HepG2 (cell line): ENCODE measurements at regions not wholly inside any gene's neighbourhood (a gene's known extent, or its start where the extent isn't known, plus 50 kb on each side); places are given as distances from the start of the nearest gene placed in this dataset.

Experiments used
- ATAC-seq: fragments of 200-7000 bp; cut with Tn5 transposase; 3 replicates; pipeline ENCODE4 v1.9.1; 2020; ENCODE audit warnings: mild to moderate bottlenecking, moderate library complexity
- BruUV-seq: library from RNA; stranded (reverse); fragments of 400-500 nt; replicated peaks from 2 replicates; lab custom pipeline; 2021; lab: Mats Ljungman, UMichigan
- CTCF ChIA-PET: fragments of 300-600 bp; formaldehyde crosslinking; extraction: SDS; loops from one replicate; lab custom pipeline; 2021; ENCODE audit warnings: low total read pairs, inconsistent platforms, low intra/inter-chr PET ratio; lab: Yijun Ruan, JAX
- POLR2A ChIA-PET: fragments of 350-600 bp; sonication (Branson Sonifier 250); formaldehyde crosslinking; loops from one replicate; lab custom pipeline; 2020; ENCODE audit warnings: antibody characterized with exemption, inconsistent platforms; lab: Yijun Ruan, JAX
- DNase-seq: peaks from one replicate; pipeline ENCODE4 v3.0.0-alpha.2; 2015; ENCODE audit warnings: low spot score
- FAIRE-seq: peaks from 3 replicates; lab custom pipeline; 2011; peaks lifted over from hg19 to GRCh38; lab: Jason Lieb, UNC
- H2AFZ ChIP-seq: one replicate; pipeline ENCODE4 v1.6.1; 2011; ENCODE audit warnings: low read length, inconsistent platforms
- H3K27ac ChIP-seq: fragments of 300-600 bp; 3 replicates; pipeline ENCODE4 v1.8.0; 2011; ENCODE audit warnings: mixed run types, mild to moderate bottlenecking, mixed read lengths, low read length, inconsistent platforms; ENCODE audit not compliant: insufficient read depth; ENCODE audit errors: extremely low read length
- H3K27me3 ChIP-seq, 2 experiments: fragments of 200-600 bp in 1 of 2; 2 replicates in 1 of 2; 3 replicates in 1 of 2; pipeline versions ENCODE4 v1.6.0 to v1.8.0; 2011; ENCODE audit warnings: low read length in 2 of 2, mild to moderate bottlenecking in 2 of 2, moderate library complexity in 2 of 2, inconsistent platforms in 1 of 2; ENCODE audit not compliant: insufficient read depth in 2 of 2, control insufficient read depth in 1 of 2
- H3K36me3 ChIP-seq, 2 experiments: fragments of 200-600 bp in 1 of 2; replicated peaks in 1 of 2; 2 replicates in 1 of 2; 3 replicates in 1 of 2; pipeline versions ENCODE4 v1.5.1 to v1.8.0; 2011; ENCODE audit warnings: low read length in 2 of 2, inconsistent platforms in 1 of 2; ENCODE audit not compliant: insufficient read depth in 2 of 2, control insufficient read depth in 1 of 2
- H3K4me1 ChIP-seq: 2 replicates; pipeline ENCODE4 v1.5.1; 2012; ENCODE audit warnings: low read length, inconsistent platforms; ENCODE audit not compliant: insufficient read depth
- H3K4me2 ChIP-seq: 2 replicates; pipeline ENCODE4 v1.6.0; 2011; ENCODE audit warnings: low read depth, low read length, inconsistent platforms
- H3K4me3 ChIP-seq, 3 experiments: fragments of 200-600 bp in 1 of 3; sonication (generic), shearing (Covaris generic) in 1 of 3; replicated peaks in 1 of 3; 2 replicates each; pipeline ENCODE4 v1.5.1; 2011 to 2016; ENCODE audit warnings: low read length in 3 of 3, inconsistent platforms in 2 of 3, low read depth in 2 of 3, mild to moderate bottlenecking in 2 of 3, control low read depth in 1 of 3, mixed read lengths in 1 of 3; ENCODE audit not compliant: insufficient read depth in 1 of 3
- H3K79me2 ChIP-seq: one replicate; pipeline ENCODE4 v1.6.1; 2011; ENCODE audit warnings: low read length, inconsistent platforms; ENCODE audit not compliant: insufficient read depth
- H3K9ac ChIP-seq: 2 replicates; pipeline ENCODE4 v1.6.0; 2011; ENCODE audit warnings: mild to moderate bottlenecking, low read depth, low read length, inconsistent platforms; ENCODE audit not compliant: insufficient read depth
- H3K9me3 ChIP-seq: 2 replicates; pipeline ENCODE4 v1.5.1; 2012; ENCODE audit warnings: mild to moderate bottlenecking, low read length
- H4K20me1 ChIP-seq: 2 replicates; pipeline ENCODE4 v1.6.0; 2011; ENCODE audit warnings: inconsistent platforms, mild to moderate bottlenecking, low read length, moderate library complexity; ENCODE audit not compliant: insufficient read depth
- CEBPG ChIP-seq: IDR thresholded peaks from 2 replicates; pipeline ENCODE4 v1.6.1; 2016
- CREB1 ChIP-seq, 2 experiments: fragments of 450-650 bp in 1 of 2; IDR thresholded peaks; 2 replicates each; pipeline ENCODE4 v1.6.1; 2016 to 2017; ENCODE audit warnings: control low read depth in 1 of 2, mild to moderate bottlenecking in 1 of 2, missing compliant biosample characterization in 1 of 2, missing genetic modification characterization in 1 of 2
- GABPA ChIP-seq, 2 experiments: IDR thresholded peaks; 2 replicates each; pipeline ENCODE4 v1.6.1; 2011 to 2016; ENCODE audit warnings: low read depth in 2 of 2, low read length in 1 of 2, missing biosample characterization in 1 of 2, missing genetic modification characterization in 1 of 2
- HIC2 ChIP-seq: sonication (generic); formaldehyde crosslinking; IDR thresholded peaks from 2 replicates; pipeline ENCODE4 v1.9.0; 2022; ENCODE audit warnings: low read depth, missing genetic modification reagents
- HMG20B ChIP-seq: conservative IDR thresholded peaks from 2 replicates; pipeline ENCODE4 v1.6.1; 2016; ENCODE audit warnings: missing genetic modification reagents, missing compliant biosample characterization
- HNF4A ChIP-seq: sonication (generic); formaldehyde crosslinking; IDR thresholded peaks from 2 replicates; pipeline ENCODE4 v1.4.0; 2020; ENCODE audit warnings: missing genetic modification reagents
- MAFG ChIP-seq: sonication (generic); formaldehyde crosslinking; IDR thresholded peaks from 2 replicates; pipeline ENCODE4 v1.5.1; 2020; ENCODE audit warnings: mild to moderate bottlenecking, missing genetic modification reagents
- NKX3-1 ChIP-seq: sonication (generic); formaldehyde crosslinking; IDR thresholded peaks from 2 replicates; pipeline ENCODE4 v1.5.0; 2020; ENCODE audit warnings: missing genetic modification reagents
- PRPF4 ChIP-seq: fragments of 200-400 bp; formaldehyde crosslinking; IDR thresholded peaks from 2 replicates; pipeline ENCODE4 v1.6.1; 2016; ENCODE audit warnings: low read length, low read depth; ENCODE audit not compliant: poor library complexity, severe bottlenecking
- RELA ChIP-seq: sonication (generic); formaldehyde crosslinking; IDR thresholded peaks from 2 replicates; pipeline ENCODE4 v1.4.0; 2020; ENCODE audit warnings: missing genetic modification reagents
- SATB2 ChIP-seq: sonication (generic); formaldehyde crosslinking; IDR thresholded peaks from 2 replicates; pipeline ENCODE4 v1.5.0; 2020; ENCODE audit warnings: missing genetic modification reagents
- SIX4 ChIP-seq: sonication (generic); formaldehyde crosslinking; IDR thresholded peaks from 2 replicates; pipeline ENCODE4 v1.4.0; 2020; ENCODE audit warnings: missing genetic modification reagents
- ZFP36L2 ChIP-seq: sonication (generic); formaldehyde crosslinking; IDR thresholded peaks from 2 replicates; pipeline ENCODE4 v1.4.0; 2020; ENCODE audit warnings: missing genetic modification reagents
- ZNF234 ChIP-seq: sonication (generic); formaldehyde crosslinking; conservative IDR thresholded peaks from 2 replicates; pipeline ENCODE4 v1.5.1; 2020; ENCODE audit warnings: mild to moderate bottlenecking, missing genetic modification reagents
- ZNF235 ChIP-seq: sonication (generic); formaldehyde crosslinking; IDR thresholded peaks from 2 replicates; pipeline ENCODE4 v1.8.1; 2023; ENCODE audit warnings: mild to moderate bottlenecking, missing genetic modification reagents, borderline replicate concordance
- ZNF275 ChIP-seq: sonication (generic); formaldehyde crosslinking; IDR thresholded peaks from 2 replicates; pipeline ENCODE4 v1.8.0; 2022; ENCODE audit warnings: missing genetic modification reagents, mild to moderate bottlenecking, inconsistent platforms, borderline replicate concordance
- ZNF296 ChIP-seq: sonication (generic); formaldehyde crosslinking; conservative IDR thresholded peaks from 2 replicates; pipeline ENCODE4 v1.5.0; 2020; ENCODE audit warnings: mild to moderate bottlenecking, missing genetic modification reagents
- WGBS: methylation state at CpG from one replicate; pipeline ENCODE4 v1.1.6; 2017; ENCODE audit warnings: low lambda C conversion rate; 5-methylcytosine and 5-hydroxymethylcytosine counted together
- in situ Hi-C: cut with HindIII; loops from 2 replicates; pipeline ENCODE4 v1.10.0; 2017; ENCODE audit warnings: low pct_unique_long_range_greater_than_20kb; ENCODE audit not compliant: extremely low pct_ligation_motif_present
- intact Hi-C: fragments of 100-400 bp; cut with micrococcal nuclease; formaldehyde crosslinking; loops from one replicate; pipeline ENCODE4 v1.10.0; 2022; ENCODE audit not compliant: unreplicated experiment

GRCh38 chr5:31064215-31064614 is 129.3 kb upstream of the CDH6 start:
- no peak for TF ChIP-seq ZNF234 (CRISPR knock-in tag)
- no peak for TF ChIP-seq ZNF235 (CRISPR knock-in tag)
- no peak for TF ChIP-seq ZNF296 (CRISPR knock-in tag)
- TF ChIP-seq HIC2 (CRISPR knock-in tag) = no peak
- no peak for TF ChIP-seq CREB1 (IDR thresholded peaks at IDR 0.05)
- TF ChIP-seq CREB1 (CRISPR knock-in tag; IDR thresholded peaks at IDR 0.05) = no peak
- TF ChIP-seq, all 625 proteins: peak for 0
- H2AFZ ChIP-seq = no peak overlapping the region
- ChIA-PET POLR2A (no interaction called here), CTCF (no interaction called here)
- BruUV-seq = no TSS peak
- H3K4me3 ChIP-seq = no peak overlapping the region
- H3K36me3 ChIP-seq = no peaks in the 10 kb centered on the region
- ATAC-seq = no peak
- no peaks in the 10 kb centered on the region for H3K79me2 ChIP-seq
- no peaks in the 10 kb centered on the region for H3K9me3 ChIP-seq
- H3K4me2 ChIP-seq = no peak overlapping the region
- in situ Hi-C loops = no loop called here
- H3K9ac ChIP-seq = no peak overlapping the region
- 0% methylated on average over 3 of the region's 3 CpGs for WGBS
- DNase-seq = no peak
- H3K27ac ChIP-seq = no peak overlapping the region
- FAIRE-seq = no peak
- intact Hi-C loops = no loop called here
- no peaks in the 10 kb centered on the region for H3K4me1 ChIP-seq
- H4K20me1 ChIP-seq = no peaks in the 10 kb centered on the region
- no peaks in the 10 kb centered on the region for H3K27me3 ChIP-seq

- Histone ChIP-seq H3K27ac (no peak overlapping the region), H3K36me3 (no peaks in the 10 kb centered on the region), H2AFZ (no peak overlapping the region), H3K9me3 (no peaks in the 10 kb centered on the region), H3K4me3 (no peak overlapping the region), H3K9ac (no peak overlapping the region), H3K4me2 (no peak overlapping the region), H3K79me2 (no peaks in the 10 kb centered on the region), H3K27me3 (no peaks in the 10 kb centered on the region), H3K4me1 (no peaks in the 10 kb centered on the region), H4K20me1 (no peaks in the 10 kb centered on the region)
- ATAC-seq (no peak), FAIRE-seq (no peak), DNase-seq (no peak)
- in situ Hi-C loops = no loop called here
- ChIA-PET CTCF (no interaction called here), POLR2A (no interaction called here)
- intact Hi-C loops = no loop called here
- WGBS = 3% methylated on average over 3 of the region's 3 CpGs
- no TSS peak for BruUV-seq
- TF ChIP-seq ZFP36L2 (CRISPR knock-in tag) (no peak), HMG20B (CRISPR knock-in tag) (no peak), SATB2 (CRISPR knock-in tag) (no peak), PRPF4 (no peak), MAFG (CRISPR knock-in tag) (no peak), NKX3-1 (CRISPR knock-in tag) (no peak), RELA (no peak), GABPA (IDR thresholded peaks at IDR 0.05; ENCODE audit: low read depth, low read length) (no peak), GABPA (CRISPR knock-in tag; IDR thresholded peaks at IDR 0.05; ENCODE audit: low read depth) (no peak), CEBPG (CRISPR knock-in tag) (no peak), HNF4A (CRISPR knock-in tag) (no peak), ZNF275 (CRISPR knock-in tag) (no peak), SIX4 (CRISPR knock-in tag) (no peak)
Observed at GRCh38 chr5:31062902-31063580, 130.4 kb upstream of the CDH6 start.
